H9 (cell line): ENCODE measurements at regions not wholly inside any gene's neighbourhood (a gene's known extent, or its start where the extent isn't known, plus 50 kb on each side); places are given as distances from the start of the nearest gene placed in this dataset.

Source experiments
- DNase-seq: peaks from one replicate; pipeline ENCODE4 v3.0.0-alpha.2; 2017
- H2AFZ ChIP-seq: one replicate; pipeline ENCODE4 v1.6.1; 2013; ENCODE audit warnings: mild to moderate bottlenecking, low read length, control low read depth, moderate library complexity
- H2AK5ac ChIP-seq: 2 replicates; pipeline ENCODE4 v1.6.1; 2013; ENCODE audit warnings: low read length, control low read depth, mixed read lengths; ENCODE audit not compliant: insufficient read length
- H2BK120ac ChIP-seq: one replicate; pipeline ENCODE4 v1.6.1; 2013; ENCODE audit warnings: low read depth, mild to moderate bottlenecking, low read length, control low read depth, inconsistent platforms; ENCODE audit not compliant: poor library complexity, severe bottlenecking
- H2BK12ac ChIP-seq: 2 replicates; pipeline ENCODE4 v1.6.1; 2013; ENCODE audit warnings: low read length, control low read depth, mixed read lengths, low read depth; ENCODE audit not compliant: insufficient read length
- H2BK15ac ChIP-seq: 2 replicates; pipeline ENCODE4 v1.6.1; 2013; ENCODE audit warnings: low read depth, low read length, control low read depth
- H2BK20ac ChIP-seq: one replicate; pipeline ENCODE4 v1.6.1; 2013; ENCODE audit warnings: low read depth, mild to moderate bottlenecking, low read length, control low read depth, inconsistent platforms; ENCODE audit not compliant: poor library complexity, severe bottlenecking
- H2BK5ac ChIP-seq: 2 replicates; pipeline ENCODE4 v1.6.1; 2013; ENCODE audit warnings: low read length, control low read depth, mixed read lengths; ENCODE audit not compliant: insufficient read length
- H3K14ac ChIP-seq: 2 replicates; pipeline ENCODE4 v1.6.1; 2013; ENCODE audit warnings: low read length, control low read depth; ENCODE audit not compliant: insufficient read depth
- H3K18ac ChIP-seq: 2 replicates; pipeline ENCODE4 v1.6.1; 2013; ENCODE audit warnings: low read depth, mild to moderate bottlenecking, mixed read lengths, low read length, control low read depth; ENCODE audit not compliant: insufficient read length
- H3K23ac ChIP-seq: 2 replicates; pipeline ENCODE4 v1.6.1; 2013; ENCODE audit warnings: low read length, control low read depth, mixed read lengths, low read depth; ENCODE audit not compliant: insufficient read length
- H3K23me2 ChIP-seq: 2 replicates; pipeline ENCODE4 v1.6.1; 2013; ENCODE audit warnings: low read depth, mild to moderate bottlenecking, mixed read lengths, low read length, control low read depth; ENCODE audit not compliant: insufficient read length, poor library complexity, severe bottlenecking
- H3K27ac ChIP-seq: 2 replicates; pipeline ENCODE4 v1.5.1; 2013; ENCODE audit warnings: low read length, control low read depth, mixed read lengths, low read depth; ENCODE audit not compliant: insufficient read length
- H3K27me3 ChIP-seq: 2 replicates; pipeline ENCODE4 v1.6.1; 2013; ENCODE audit warnings: low read length, control low read depth, inconsistent platforms; ENCODE audit not compliant: insufficient read depth
- H3K4ac ChIP-seq: 2 replicates; pipeline ENCODE4 v1.6.1; 2013; ENCODE audit warnings: low read depth, mild to moderate bottlenecking, control low read depth, inconsistent platforms, low read length, moderate library complexity
- H3K4me1 ChIP-seq: 2 replicates; pipeline ENCODE4 v1.6.1; 2013; ENCODE audit warnings: low read length, control low read depth, inconsistent platforms; ENCODE audit not compliant: insufficient read depth
- H3K4me2 ChIP-seq: 2 replicates; pipeline ENCODE4 v1.6.1; 2013; ENCODE audit warnings: low read length, control low read depth, mixed read lengths; ENCODE audit not compliant: insufficient read length, insufficient read depth
- H3K56ac ChIP-seq: 2 replicates; pipeline ENCODE4 v1.6.1; 2013; ENCODE audit warnings: low read depth, mild to moderate bottlenecking, mixed read lengths, low read length, control low read depth; ENCODE audit not compliant: insufficient read length
- H3K79me1 ChIP-seq: 2 replicates; pipeline ENCODE4 v1.6.1; 2013; ENCODE audit warnings: low read depth, mild to moderate bottlenecking, moderate library complexity, low read length, control low read depth, inconsistent platforms; ENCODE audit not compliant: insufficient read depth, poor library complexity, severe bottlenecking
- H3K79me2 ChIP-seq: 2 replicates; pipeline ENCODE4 v1.6.1; 2013; ENCODE audit warnings: low read length, control low read depth, inconsistent platforms; ENCODE audit not compliant: insufficient read depth
- H3K9ac ChIP-seq: 2 replicates; pipeline ENCODE4 v1.6.1; 2013; ENCODE audit warnings: low read length, control low read depth, mixed read lengths; ENCODE audit not compliant: insufficient read length; ENCODE audit errors: extremely low read depth
- H3K9me3 ChIP-seq: one replicate; pipeline ENCODE4 v1.6.1; 2013; ENCODE audit warnings: low read depth, low read length, inconsistent platforms; ENCODE audit not compliant: control insufficient read depth
- H3T11ph ChIP-seq: one replicate; pipeline ENCODE4 v1.6.1; 2013; ENCODE audit warnings: mild to moderate bottlenecking, low read length, control low read depth, inconsistent platforms
- H4K20me1 ChIP-seq: one replicate; pipeline ENCODE4 v1.6.1; 2013; ENCODE audit not compliant: control insufficient read depth, insufficient read length, insufficient read depth
- H4K5ac ChIP-seq: 2 replicates; pipeline ENCODE4 v1.6.1; 2013; ENCODE audit warnings: low read depth, mild to moderate bottlenecking, mixed read lengths, low read length, control low read depth; ENCODE audit not compliant: insufficient read length
- H4K8ac ChIP-seq: replicated peaks from 2 replicates; pipeline ENCODE4 v1.6.1; 2013; ENCODE audit warnings: low read length, control low read depth, mixed read lengths, low read depth; ENCODE audit not compliant: insufficient read length
- H4K91ac ChIP-seq: 2 replicates; pipeline ENCODE4 v1.6.1; 2013; ENCODE audit warnings: low read depth, mild to moderate bottlenecking, moderate library complexity, mixed read lengths, low read length, control low read depth; ENCODE audit not compliant: insufficient read length
- H3K27ac Mint-ChIP-seq, 3 experiments: 2 replicates in 2 of 3; 3 replicates in 1 of 3; pipeline ENCODE4 v1.8.0; 2020 to 2021; ENCODE audit warnings: mixed read lengths in 3 of 3, mild to moderate bottlenecking in 1 of 3, moderate library complexity in 1 of 3
- H3K27me3 Mint-ChIP-seq: 2 replicates; pipeline ENCODE4 v1.8.0; 2021; ENCODE audit warnings: low read depth, mild to moderate bottlenecking, moderate library complexity, mixed read lengths
- H3K36me3 Mint-ChIP-seq, 3 experiments: 2 replicates in 2 of 3; 3 replicates in 1 of 3; pipeline ENCODE4 v1.8.0; 2020 to 2021; ENCODE audit warnings: low read depth in 3 of 3, mixed read lengths in 3 of 3; ENCODE audit not compliant: insufficient read depth in 1 of 3
- H3K4me1 Mint-ChIP-seq, 2 experiments: 2 replicates each; pipeline ENCODE4 v1.8.0; 2020; ENCODE audit warnings: mixed read lengths in 2 of 2
- H3K4me3 Mint-ChIP-seq, 2 experiments: 2 replicates in 1 of 2; 3 replicates in 1 of 2; pipeline ENCODE4 v1.8.0; 2020 to 2021; ENCODE audit warnings: mild to moderate bottlenecking in 2 of 2, mixed read lengths in 2 of 2, moderate library complexity in 1 of 2
- H3K9me3 Mint-ChIP-seq, 2 experiments: 2 replicates in 1 of 2; 3 replicates in 1 of 2; pipeline ENCODE4 v1.8.0; 2020; ENCODE audit warnings: mild to moderate bottlenecking in 2 of 2, mixed read lengths in 2 of 2, moderate library complexity in 1 of 2
- WGBS: extraction: QIAGEN DNeasy Blood & Tissue Kit; methylation state at CpG from one replicate; pipeline ENCODE4 v1.1.7; 2013; ENCODE audit warnings: missing lambda C conversion rate, low lambda C conversion rate, mixed read lengths; ENCODE audit not compliant: insufficient read length; ENCODE audit errors: extremely low coverage; 5-methylcytosine and 5-hydroxymethylcytosine counted together
- TF ChIP-seq, protein P1 (sequence below): fragments of 200-600 bp; sonication (generic); conservative IDR thresholded peaks from 3 replicates; pipeline ENCODE4 v1.8.0; 2021; ENCODE audit warnings: antibody characterized with exemption, mild to moderate bottlenecking

DNA sequence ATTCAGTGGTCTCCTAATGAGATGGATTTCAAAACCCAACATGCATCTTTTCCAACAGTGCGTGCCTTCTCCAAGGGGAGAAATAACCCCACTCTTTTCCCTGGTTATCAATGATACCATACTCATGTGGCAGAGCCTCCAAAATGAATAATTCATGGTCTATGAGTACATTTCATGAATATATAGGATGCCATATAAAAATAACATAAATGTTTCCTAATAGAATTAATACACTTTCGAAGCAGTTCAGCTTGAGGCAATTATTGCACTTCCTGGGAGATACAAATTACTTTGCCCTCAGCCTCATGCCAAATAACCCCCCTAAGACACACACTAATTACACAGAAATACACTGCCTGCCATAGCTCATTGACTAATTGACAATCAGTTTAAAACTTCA, 318.6 kb downstream of the ZSWIM6 start:
- H3K36me3 Mint-ChIP-seq: no peaks in the 10 kb centered on the region
- Histone ChIP-seq H2BK20ac (no peak overlapping the region), H3K18ac (no peak overlapping the region), H3K79me2 (no peaks in the 10 kb centered on the region), H2BK5ac (no peak overlapping the region), H3K79me1 (no peaks in the 10 kb centered on the region), H3K23ac (no peak overlapping the region), H3K4me1 (no peaks in the 10 kb centered on the region; the same call in 1 of the 2 replicates), H2BK12ac (no peak overlapping the region), H3T11ph (no peak overlapping the region), H2AFZ (no peak overlapping the region), H2BK120ac (no peak overlapping the region), H3K14ac (no peak overlapping the region), H3K27ac (no peak overlapping the region), H3K9ac (no peak overlapping the region), H4K20me1 (no peaks in the 10 kb centered on the region), H2AK5ac (no peak overlapping the region), H4K5ac (no peak overlapping the region), H3K56ac (no peak overlapping the region), H4K91ac (no peak overlapping the region), H3K23me2 (no peaks in the 10 kb centered on the region), H3K4ac (no peak overlapping the region), H3K27me3 (no peaks in the 10 kb centered on the region), H4K8ac (no peak overlapping the region), H3K4me2 (no peak overlapping the region), H2BK15ac (no peak overlapping the region), H3K9me3 (no peaks in the 10 kb centered on the region)
- DNase-seq: no peak
- TF ChIP-seq, protein P1, sequence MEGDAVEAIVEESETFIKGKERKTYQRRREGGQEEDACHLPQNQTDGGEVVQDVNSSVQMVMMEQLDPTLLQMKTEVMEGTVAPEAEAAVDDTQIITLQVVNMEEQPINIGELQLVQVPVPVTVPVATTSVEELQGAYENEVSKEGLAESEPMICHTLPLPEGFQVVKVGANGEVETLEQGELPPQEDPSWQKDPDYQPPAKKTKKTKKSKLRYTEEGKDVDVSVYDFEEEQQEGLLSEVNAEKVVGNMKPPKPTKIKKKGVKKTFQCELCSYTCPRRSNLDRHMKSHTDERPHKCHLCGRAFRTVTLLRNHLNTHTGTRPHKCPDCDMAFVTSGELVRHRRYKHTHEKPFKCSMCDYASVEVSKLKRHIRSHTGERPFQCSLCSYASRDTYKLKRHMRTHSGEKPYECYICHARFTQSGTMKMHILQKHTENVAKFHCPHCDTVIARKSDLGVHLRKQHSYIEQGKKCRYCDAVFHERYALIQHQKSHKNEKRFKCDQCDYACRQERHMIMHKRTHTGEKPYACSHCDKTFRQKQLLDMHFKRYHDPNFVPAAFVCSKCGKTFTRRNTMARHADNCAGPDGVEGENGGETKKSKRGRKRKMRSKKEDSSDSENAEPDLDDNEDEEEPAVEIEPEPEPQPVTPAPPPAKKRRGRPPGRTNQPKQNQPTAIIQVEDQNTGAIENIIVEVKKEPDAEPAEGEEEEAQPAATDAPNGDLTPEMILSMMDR: no peak
- no peaks in the 10 kb centered on the region; the same call in 1 of the 2 replicates for H3K27me3 Mint-ChIP-seq
- peaks cover 5 to 7% of the 10 kb centered on the region in 2 experiments; a peak in 3 of 4 replicates for H3K4me1 Mint-ChIP-seq
- no peak overlapping the region for H3K27ac Mint-ChIP-seq
- no peaks in the 10 kb centered on the region; a peak in 1 of 5 replicates for H3K9me3 Mint-ChIP-seq
- no peak overlapping the region for H3K4me3 Mint-ChIP-seq
- WGBS: no CpG with 5 or more reads among the region's 2 CpGs
